ENCODE measurements at regions not wholly inside any gene's neighbourhood (a gene's known extent, or its start where the extent isn't known, plus 50 kb on each side); places are given as distances from the start of the nearest gene placed in this dataset.

DNA sequence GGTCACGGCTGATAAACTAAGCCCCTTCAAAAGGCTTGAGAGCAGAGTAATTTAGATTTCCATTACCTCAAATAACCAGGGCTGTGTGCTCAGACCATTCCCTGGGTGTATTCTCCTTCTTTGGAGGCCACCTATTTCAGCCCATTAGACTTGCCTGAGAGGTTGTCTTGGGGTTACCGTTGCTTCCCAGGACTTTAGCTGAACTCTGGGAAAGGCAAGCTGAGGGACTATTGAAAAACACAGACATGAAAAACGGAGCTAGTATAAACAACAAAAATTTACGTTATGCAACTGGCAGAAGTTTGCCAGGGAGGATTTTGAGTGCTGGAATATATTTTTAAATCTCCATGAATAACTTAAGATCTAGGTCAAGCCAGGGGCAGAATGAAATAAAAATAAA is 561.0 kb upstream of the TNP1 start:
- DNase-seq: no peak
- Histone ChIP-seq H3K4me1 (peaks cover 0 to 17% (median 8%) of the 10 kb centered on the region in 4 donors), H3K27me3 (no peaks in the 10 kb centered on the region), H3K4me3 (no peak overlapping the region), H3K27ac (peak overlapping the region in 4 of 5 donors; percentile 56 to 79 (median 70)), H3K9me3 (no peaks in the 10 kb centered on the region), H3K36me3 (peaks cover 0 to 7% (median 0%) of the 10 kb centered on the region in 4 donors)
- intact Hi-C loops (cut with DNase I; ENCODE audit: low total_unique reads): no loop called here
- TF ChIP-seq, protein P1, sequence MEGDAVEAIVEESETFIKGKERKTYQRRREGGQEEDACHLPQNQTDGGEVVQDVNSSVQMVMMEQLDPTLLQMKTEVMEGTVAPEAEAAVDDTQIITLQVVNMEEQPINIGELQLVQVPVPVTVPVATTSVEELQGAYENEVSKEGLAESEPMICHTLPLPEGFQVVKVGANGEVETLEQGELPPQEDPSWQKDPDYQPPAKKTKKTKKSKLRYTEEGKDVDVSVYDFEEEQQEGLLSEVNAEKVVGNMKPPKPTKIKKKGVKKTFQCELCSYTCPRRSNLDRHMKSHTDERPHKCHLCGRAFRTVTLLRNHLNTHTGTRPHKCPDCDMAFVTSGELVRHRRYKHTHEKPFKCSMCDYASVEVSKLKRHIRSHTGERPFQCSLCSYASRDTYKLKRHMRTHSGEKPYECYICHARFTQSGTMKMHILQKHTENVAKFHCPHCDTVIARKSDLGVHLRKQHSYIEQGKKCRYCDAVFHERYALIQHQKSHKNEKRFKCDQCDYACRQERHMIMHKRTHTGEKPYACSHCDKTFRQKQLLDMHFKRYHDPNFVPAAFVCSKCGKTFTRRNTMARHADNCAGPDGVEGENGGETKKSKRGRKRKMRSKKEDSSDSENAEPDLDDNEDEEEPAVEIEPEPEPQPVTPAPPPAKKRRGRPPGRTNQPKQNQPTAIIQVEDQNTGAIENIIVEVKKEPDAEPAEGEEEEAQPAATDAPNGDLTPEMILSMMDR (IDR thresholded peaks at IDR 0.05): no peak
- TF ChIP-seq POLR2A (IDR thresholded peaks at IDR 0.05): no peak
- TF ChIP-seq POLR2AphosphoS5 (IDR thresholded peaks at IDR 0.05): peak in 1 of 3 donors; percentile 11
- TF ChIP-seq EP300 (IDR thresholded peaks at IDR 0.05): no peak
- 61 to 79% (median 68%) methylated on average over 4 of the region's 4 CpGs for WGBS, 5 donors

DNA sequence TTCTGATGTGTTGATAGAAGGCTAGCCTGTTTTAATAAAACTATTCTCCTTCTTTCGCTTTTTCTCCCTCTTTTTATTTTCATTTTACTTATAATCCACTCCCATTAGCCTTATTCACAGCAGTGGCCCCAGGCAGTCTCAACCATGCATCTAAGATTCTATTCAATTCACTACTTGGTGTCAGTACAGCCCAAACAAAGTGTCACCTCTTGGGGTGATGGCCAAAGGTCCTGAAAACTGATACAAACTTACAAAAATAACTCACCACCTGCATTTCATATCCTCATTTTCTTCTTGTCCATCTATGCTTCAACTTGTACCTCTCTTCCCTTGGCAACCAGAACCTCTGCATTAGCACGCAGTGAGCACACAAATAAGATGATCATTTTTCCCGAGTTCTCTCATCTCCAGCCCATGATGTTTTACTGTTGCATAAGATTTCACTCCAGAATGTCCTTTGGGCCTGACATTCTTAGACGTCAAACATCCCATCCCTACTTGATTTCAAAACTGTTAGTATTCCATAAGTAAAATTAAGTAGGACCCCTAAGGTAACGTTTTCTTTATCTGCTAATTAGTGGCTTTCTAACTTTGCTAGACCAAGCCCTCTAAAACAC is 559.3 kb upstream of the TNP1 start:
- WGBS, 5 donors: 73 to 83% (median 78%) methylated on average over 5 of the region's 5 CpGs
- peaks cover 0 to 17% (median 8%) of the 10 kb centered on the region in 4 donors for H3K4me1 ChIP-seq
- H3K27me3 ChIP-seq: no peaks in the 10 kb centered on the region
- intact Hi-C loops (cut with DNase I; ENCODE audit: low total_unique reads): no loop called here
- H3K36me3 ChIP-seq: no peaks in the 10 kb centered on the region
- H3K27ac ChIP-seq: peak overlapping the region in 4 of 5 donors; percentile 56 to 79 (median 70)
- H3K4me3 ChIP-seq: no peak overlapping the region
- no peak for DNase-seq
- TF ChIP-seq POLR2AphosphoS5 (IDR thresholded peaks at IDR 0.05): no peak
- TF ChIP-seq, protein P1 (IDR thresholded peaks at IDR 0.05): no peak
- H3K9me3 ChIP-seq: no peaks in the 10 kb centered on the region

DNA sequence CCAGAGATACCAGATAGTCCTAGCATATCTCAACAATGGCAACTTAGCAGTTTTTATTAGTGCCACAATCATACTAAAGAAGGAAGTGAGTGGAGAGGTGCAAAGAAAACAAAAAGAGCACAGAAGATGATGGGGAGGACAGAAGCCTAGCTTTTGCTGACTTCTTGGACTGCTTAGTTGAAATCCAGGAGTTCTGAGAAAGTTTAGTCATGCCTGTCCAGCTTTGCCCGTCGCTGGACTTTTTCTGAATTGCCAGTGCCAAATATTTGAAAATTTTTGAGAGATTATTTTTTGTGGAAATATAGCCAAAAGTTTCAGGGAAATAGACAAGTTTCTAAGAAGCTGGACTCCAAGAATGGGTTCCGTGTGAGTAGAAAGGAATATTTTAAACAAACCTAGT is 558.7 kb upstream of the TNP1 start:
- TF ChIP-seq, protein P1 (IDR thresholded peaks at IDR 0.05): no peak
- TF ChIP-seq POLR2AphosphoS5 (IDR thresholded peaks at IDR 0.05) (no peak), EP300 (IDR thresholded peaks at IDR 0.05) (no peak), POLR2A (IDR thresholded peaks at IDR 0.05) (no peak)
- Histone ChIP-seq H3K36me3 (no peaks in the 10 kb centered on the region), H3K27me3 (no peaks in the 10 kb centered on the region), H3K27ac (peak overlapping the region in 4 of 5 donors; percentile 56 to 79 (median 70)), H3K9me3 (no peaks in the 10 kb centered on the region), H3K4me3 (no peak overlapping the region), H3K4me1 (peaks cover 0 to 17% (median 8%) of the 10 kb centered on the region in 4 donors)
- WGBS, 5 donors: 61 to 86% (median 74%) methylated on average over 3 of the region's 3 CpGs
- no peak for DNase-seq
- intact Hi-C loops (cut with DNase I; ENCODE audit: low total_unique reads): no loop called here

DNA sequence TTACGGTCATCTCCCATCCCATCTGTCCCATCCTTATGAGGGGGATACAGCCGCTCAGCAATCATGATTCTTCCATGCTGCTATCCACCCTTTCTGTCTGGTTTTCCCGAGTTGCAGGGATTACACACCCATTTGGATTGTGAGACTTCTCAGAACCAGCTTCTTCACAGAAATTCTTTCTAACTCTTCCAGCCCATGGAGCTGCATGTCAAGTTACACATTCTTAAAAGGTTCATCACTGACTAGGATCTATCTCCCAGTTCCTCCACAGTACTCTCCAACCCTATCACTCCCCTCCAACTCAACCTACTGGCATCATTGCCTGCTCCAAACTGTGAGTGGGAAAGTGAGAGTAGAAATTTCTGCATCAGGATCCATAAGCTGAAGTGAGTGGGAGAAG is 558.2 kb upstream of the TNP1 start:
- TF ChIP-seq, protein P1 (IDR thresholded peaks at IDR 0.05): no peak
- TF ChIP-seq EP300 (IDR thresholded peaks at IDR 0.05) (no peak), POLR2A (IDR thresholded peaks at IDR 0.05) (no peak), POLR2AphosphoS5 (IDR thresholded peaks at IDR 0.05) (no peak)
- no peaks in the 10 kb centered on the region for H3K9me3 ChIP-seq
- peak overlapping the region in 4 of 5 donors; percentile 56 to 79 (median 70) for H3K27ac ChIP-seq
- H3K4me1 ChIP-seq: peaks cover 0 to 19% (median 8%) of the 10 kb centered on the region in 4 donors
- no peaks in the 10 kb centered on the region for H3K27me3 ChIP-seq
- no peak overlapping the region for H3K4me3 ChIP-seq
- 77 to 91% (median 83%) methylated on average over 3 of the region's 3 CpGs for WGBS, 5 donors
- intact Hi-C loops (cut with DNase I; ENCODE audit: low total_unique reads): no loop called here
- DNase-seq: no peak
- no peaks in the 10 kb centered on the region for H3K36me3 ChIP-seq
